ENCODE measurements at regions not wholly inside any gene's neighbourhood (a gene's known extent, or its start where the extent isn't known, plus 50 kb on each side); places are given as distances from the start of the nearest gene placed in this dataset.

DNA sequence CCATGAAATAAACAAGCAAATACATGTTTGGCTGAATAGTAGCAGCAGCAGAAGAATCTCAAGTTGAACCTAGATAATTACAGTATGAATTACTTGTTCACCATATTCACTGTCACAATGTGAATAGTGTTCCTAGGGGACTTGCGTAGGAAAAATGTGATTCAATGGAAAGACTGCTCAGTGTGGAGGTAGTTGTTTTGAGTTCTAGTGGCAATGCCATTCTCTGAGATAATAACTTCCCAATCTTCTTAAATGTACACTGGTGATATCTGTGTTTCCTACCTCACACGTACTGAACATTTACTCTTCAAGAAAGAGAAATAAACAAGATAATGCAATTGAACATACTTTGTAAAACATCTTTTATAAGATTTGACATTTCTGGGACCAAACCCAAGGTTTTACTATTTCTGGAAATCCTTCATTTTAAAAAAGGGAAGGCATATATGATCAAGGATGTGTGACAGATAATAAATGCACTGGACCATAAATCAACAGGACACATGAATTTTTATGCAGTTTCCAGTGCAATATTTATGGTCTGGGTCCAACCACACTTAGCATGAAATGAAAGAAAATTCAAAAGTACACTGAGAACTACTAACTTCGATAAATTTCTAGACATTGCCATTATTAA lies 598.3 kb upstream of the ZNF385D start:
- H3K36me3 ChIP-seq, result no peaks in the 10 kb centered on the region
- in situ Hi-C loops (cut with MboI; ENCODE audit: low pct_ligation_motif_present in 1 of 4, low pct_unique_long_range_greater_than_20kb in 1 of 4, low sequenced_read_pairs in 3 of 4), result no loop called here
- 60 to 64% methylated on average over 3 of the region's 3 CpGs for WGBS, 2 donors (ENCODE audit: low coverage in 1 of 2)

DNA sequence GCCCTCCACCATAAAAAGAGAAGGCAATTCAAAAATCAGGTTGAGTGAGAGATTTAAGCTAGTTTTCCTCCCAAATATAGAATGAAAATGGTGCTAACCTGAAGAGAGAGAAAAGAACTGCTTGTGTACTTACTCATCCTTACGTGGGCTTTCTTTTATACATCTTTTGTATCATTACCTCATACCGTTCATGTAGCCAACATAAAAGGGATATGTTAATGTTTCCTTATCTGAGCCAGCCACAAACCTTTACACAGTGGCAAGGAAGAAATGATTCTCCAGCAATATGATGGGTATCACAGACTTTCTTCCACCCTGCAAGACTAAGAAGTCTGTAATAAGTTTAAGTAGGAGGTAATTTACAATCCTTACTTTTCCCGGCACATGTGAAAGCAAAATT lies 600.8 kb upstream of the ZNF385D start:
- no peak for DNase-seq
- no peak overlapping the region for H3K27ac ChIP-seq
- 58 to 81% methylated on average over 3 of the region's 3 CpGs for WGBS, 2 donors (ENCODE audit: low coverage in 1 of 2)
- intact Hi-C loops (cut with DNase I; ENCODE audit: low total_unique reads) (no loop called here), in situ Hi-C loops (cut with MboI; ENCODE audit: low pct_ligation_motif_present in 1 of 4, low pct_unique_long_range_greater_than_20kb in 1 of 4, low sequenced_read_pairs in 3 of 4) (no loop called here)
- no peaks in the 10 kb centered on the region for H3K36me3 ChIP-seq
- no peaks in the 10 kb centered on the region for H3K9me3 ChIP-seq
- H3K4me1 ChIP-seq, result no peaks in the 10 kb centered on the region
- TF ChIP-seq, protein P1, sequence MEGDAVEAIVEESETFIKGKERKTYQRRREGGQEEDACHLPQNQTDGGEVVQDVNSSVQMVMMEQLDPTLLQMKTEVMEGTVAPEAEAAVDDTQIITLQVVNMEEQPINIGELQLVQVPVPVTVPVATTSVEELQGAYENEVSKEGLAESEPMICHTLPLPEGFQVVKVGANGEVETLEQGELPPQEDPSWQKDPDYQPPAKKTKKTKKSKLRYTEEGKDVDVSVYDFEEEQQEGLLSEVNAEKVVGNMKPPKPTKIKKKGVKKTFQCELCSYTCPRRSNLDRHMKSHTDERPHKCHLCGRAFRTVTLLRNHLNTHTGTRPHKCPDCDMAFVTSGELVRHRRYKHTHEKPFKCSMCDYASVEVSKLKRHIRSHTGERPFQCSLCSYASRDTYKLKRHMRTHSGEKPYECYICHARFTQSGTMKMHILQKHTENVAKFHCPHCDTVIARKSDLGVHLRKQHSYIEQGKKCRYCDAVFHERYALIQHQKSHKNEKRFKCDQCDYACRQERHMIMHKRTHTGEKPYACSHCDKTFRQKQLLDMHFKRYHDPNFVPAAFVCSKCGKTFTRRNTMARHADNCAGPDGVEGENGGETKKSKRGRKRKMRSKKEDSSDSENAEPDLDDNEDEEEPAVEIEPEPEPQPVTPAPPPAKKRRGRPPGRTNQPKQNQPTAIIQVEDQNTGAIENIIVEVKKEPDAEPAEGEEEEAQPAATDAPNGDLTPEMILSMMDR (IDR thresholded peaks at IDR 0.05), result no peak
- TF ChIP-seq POLR2AphosphoS5 (IDR thresholded peaks at IDR 0.05) (no peak), POLR2A (IDR thresholded peaks at IDR 0.05) (no peak), EP300 (IDR thresholded peaks at IDR 0.05; ENCODE audit: low read depth) (no peak)
- H3K27me3 ChIP-seq, result no peaks in the 10 kb centered on the region
- no peak overlapping the region for H3K4me3 ChIP-seq

More for the DNA sequence above, 598.3 kb upstream of the ZNF385D start:
- TF ChIP-seq, protein P1 (IDR thresholded peaks at IDR 0.05), result no peak
- TF ChIP-seq POLR2A (IDR thresholded peaks at IDR 0.05), result no peak
- no peak for TF ChIP-seq EP300 (IDR thresholded peaks at IDR 0.05; ENCODE audit: low read depth)
- TF ChIP-seq POLR2AphosphoS5 (IDR thresholded peaks at IDR 0.05), result no peak
- H3K27me3 ChIP-seq, result no peaks in the 10 kb centered on the region
- DNase-seq, result no peak
- H3K27ac ChIP-seq, result no peak overlapping the region
- no peaks in the 10 kb centered on the region for H3K9me3 ChIP-seq
- H3K4me1 ChIP-seq, result no peaks in the 10 kb centered on the region
- intact Hi-C loops (cut with DNase I; ENCODE audit: low total_unique reads), result no loop called here
- no peak overlapping the region for H3K4me3 ChIP-seq

DNA sequence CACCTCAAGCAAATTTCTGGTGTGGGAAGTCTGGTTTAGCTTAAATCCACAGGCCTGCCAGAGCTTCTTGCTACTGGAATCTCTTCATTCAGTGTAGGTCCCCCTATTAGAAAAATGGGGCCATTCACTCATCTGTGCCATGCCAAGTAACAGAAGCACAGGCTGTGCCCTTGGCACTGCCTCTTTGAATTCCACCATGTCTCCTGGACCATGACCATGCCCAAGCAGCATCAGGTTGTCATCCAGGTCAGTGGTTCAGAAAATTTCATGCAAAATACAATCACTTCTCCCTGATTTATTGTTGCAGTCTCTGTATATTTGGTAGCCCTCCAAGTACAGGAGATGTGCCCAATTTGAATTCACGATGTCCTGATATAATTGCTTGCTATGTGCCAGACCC lies 602.1 kb upstream of the ZNF385D start:
- Histone ChIP-seq H3K36me3 (no peaks in the 10 kb centered on the region), H3K4me3 (no peak overlapping the region), H3K4me1 (no peaks in the 10 kb centered on the region), H3K27me3 (no peaks in the 10 kb centered on the region), H3K27ac (no peak overlapping the region), H3K9me3 (no peaks in the 10 kb centered on the region)
- TF ChIP-seq POLR2AphosphoS5 (IDR thresholded peaks at IDR 0.05) (no peak), POLR2A (IDR thresholded peaks at IDR 0.05) (no peak), EP300 (IDR thresholded peaks at IDR 0.05; ENCODE audit: low read depth) (no peak)
- TF ChIP-seq, protein P1 (IDR thresholded peaks at IDR 0.05), result no peak
- no peak for DNase-seq
- intact Hi-C loops (cut with DNase I; ENCODE audit: low total_unique reads) (no loop called here), in situ Hi-C loops (cut with MboI; ENCODE audit: low pct_ligation_motif_present in 1 of 4, low pct_unique_long_range_greater_than_20kb in 1 of 4, low sequenced_read_pairs in 3 of 4) (no loop called here)
- WGBS, 2 donors (ENCODE audit: low coverage in 1 of 2), result 56 to 85% methylated on average over 1 of the region's 1 CpG

- Histone ChIP-seq H3K9me3 (no peaks in the 10 kb centered on the region), H3K4me1 (no peaks in the 10 kb centered on the region), H3K27me3 (no peaks in the 10 kb centered on the region), H3K4me3 (no peak overlapping the region), H3K27ac (no peak overlapping the region), H3K36me3 (no peaks in the 10 kb centered on the region)
- in situ Hi-C loops (cut with MboI; ENCODE audit: low pct_ligation_motif_present in 1 of 4, low pct_unique_long_range_greater_than_20kb in 1 of 4, low sequenced_read_pairs in 3 of 4), result no loop called here
- intact Hi-C loops (cut with DNase I; ENCODE audit: low total_unique reads), result no loop called here
- no peak for TF ChIP-seq POLR2AphosphoS5 (IDR thresholded peaks at IDR 0.05)
- no peak for TF ChIP-seq POLR2A (IDR thresholded peaks at IDR 0.05)
- TF ChIP-seq EP300 (IDR thresholded peaks at IDR 0.05; ENCODE audit: low read depth), result no peak
- TF ChIP-seq, protein P1 (IDR thresholded peaks at IDR 0.05), result no peak
- WGBS, 2 donors (ENCODE audit: low coverage in 1 of 2), result 82 to 100% methylated on average over 1 of the region's 1 CpG
- no peak for DNase-seq
These were observed 607.3 kb upstream of the ZNF385D start for GRCh38 chr3:22358334-22358733.
